GM21529 (cell line): ENCODE measurements at regions not wholly inside any gene's neighbourhood (a gene's known extent, or its start where the extent isn't known, plus 50 kb on each side); places are given as distances from the start of the nearest gene placed in this dataset.

Source experiments
- ATAC-seq: cut with Tn5 transposase; IDR thresholded peaks from one replicate; pipeline ENCODE4 v1.9.1; 2021; ENCODE audit not compliant: unreplicated experiment

DNA sequence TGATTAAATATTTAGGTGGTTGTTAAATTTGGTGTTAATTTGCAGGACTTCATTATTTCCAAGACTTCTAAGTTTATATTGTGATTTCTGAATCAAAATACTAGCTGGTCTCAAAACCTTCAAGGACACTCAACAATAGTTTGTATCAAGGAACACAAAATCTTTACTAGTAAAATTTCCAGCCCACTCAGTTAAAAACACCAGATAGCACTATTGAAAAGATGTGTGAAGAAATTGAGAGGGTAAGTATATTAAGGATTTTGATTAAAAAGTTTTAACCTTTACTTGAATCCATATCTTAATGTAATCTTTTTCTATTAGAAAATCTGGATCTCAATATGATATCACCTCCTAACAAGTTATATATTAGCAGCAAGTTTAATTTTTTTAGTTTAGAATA, 89.3 kb upstream of the UGT8 start:
- no peak for ATAC-seq

DNA sequence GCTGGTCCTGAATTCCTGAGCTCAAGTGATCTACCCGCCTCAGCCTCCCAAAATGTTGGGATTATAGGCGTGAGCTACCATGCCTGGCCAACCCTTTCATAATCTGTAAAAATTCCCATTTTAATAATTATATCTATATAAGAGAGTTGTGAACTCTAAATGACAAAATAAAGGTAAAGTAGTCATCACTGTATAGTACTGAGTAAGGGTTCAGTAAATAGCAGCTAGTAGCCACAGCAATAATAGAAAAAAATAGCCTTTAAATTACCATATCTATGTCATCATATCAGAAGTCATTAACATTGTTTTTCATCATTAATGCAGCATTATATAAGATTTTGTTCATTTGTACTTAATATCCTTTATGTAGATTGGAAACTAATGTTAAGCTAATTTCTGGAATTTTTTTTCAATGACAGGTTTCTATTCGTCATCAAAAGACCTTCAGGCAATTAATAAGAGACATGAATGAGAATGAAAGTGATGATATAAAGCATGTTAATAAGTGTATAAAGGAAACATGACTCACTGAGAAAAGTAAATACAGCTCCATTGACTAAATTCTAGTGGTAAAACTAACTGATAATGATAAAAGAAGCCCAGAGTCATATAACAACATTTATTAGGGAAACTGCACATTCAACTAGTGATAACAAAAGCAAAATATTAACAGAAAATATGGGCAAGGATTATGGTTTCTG, 85.9 kb upstream of the UGT8 start:
- ATAC-seq, result no peak

DNA sequence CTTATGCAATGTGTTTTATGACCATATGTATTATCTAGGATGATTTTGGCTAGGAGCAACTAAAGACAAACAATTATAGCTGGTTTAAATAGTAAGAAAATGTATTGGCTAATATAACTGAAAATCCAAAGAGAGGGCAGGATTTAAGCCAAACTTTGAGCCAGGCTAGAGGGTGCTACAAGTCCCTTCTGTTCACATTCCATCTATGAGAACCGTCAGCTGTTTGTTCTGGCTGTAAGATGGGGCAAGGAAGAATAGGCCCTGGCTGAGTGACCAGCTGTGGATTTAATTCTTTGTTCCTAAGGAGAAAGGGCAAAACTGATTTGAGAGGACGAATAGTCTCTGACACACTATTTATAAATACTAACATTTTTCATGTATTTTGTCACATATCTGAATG, 79.2 kb upstream of the UGT8 start:
- no peak for ATAC-seq

DNA sequence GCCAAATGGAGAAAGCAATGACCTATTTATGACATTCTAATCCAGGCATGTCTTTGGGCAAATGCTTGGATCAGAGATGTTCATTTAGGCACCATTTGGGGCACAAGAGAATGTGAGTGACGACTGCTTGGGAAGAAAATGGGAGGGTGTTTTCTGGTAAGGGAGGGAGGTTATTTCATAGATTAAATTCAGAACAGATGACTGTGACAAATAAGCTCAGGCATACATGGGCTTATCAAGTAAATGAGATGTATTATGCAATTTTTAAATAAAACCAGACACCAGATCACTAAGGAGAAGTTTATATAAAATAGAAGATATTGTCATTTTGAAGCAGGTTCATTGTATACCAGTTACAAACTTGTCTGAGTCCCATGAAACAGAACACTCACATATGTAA, 71.4 kb upstream of the UGT8 start:
- no peak for ATAC-seq

DNA sequence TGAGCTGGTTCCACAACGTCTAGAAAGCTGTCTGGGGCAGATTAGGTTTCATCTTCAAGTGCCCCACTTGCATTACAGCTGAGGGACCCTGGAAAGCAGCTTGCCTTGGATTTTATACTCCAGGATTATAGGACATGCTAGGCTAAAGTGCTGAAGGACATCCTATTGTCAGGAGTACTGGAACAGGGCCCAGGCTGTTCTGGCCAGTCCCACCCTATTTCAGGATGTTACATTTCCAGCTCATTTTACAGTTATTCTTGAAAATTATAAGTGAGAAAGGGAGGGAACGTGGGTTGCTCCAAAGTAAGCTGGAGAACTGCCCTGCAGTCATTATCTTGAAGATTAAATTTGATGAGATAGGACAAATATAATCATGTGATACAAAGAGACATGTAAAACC, 71.0 kb upstream of the UGT8 start:
- no peak for ATAC-seq

DNA sequence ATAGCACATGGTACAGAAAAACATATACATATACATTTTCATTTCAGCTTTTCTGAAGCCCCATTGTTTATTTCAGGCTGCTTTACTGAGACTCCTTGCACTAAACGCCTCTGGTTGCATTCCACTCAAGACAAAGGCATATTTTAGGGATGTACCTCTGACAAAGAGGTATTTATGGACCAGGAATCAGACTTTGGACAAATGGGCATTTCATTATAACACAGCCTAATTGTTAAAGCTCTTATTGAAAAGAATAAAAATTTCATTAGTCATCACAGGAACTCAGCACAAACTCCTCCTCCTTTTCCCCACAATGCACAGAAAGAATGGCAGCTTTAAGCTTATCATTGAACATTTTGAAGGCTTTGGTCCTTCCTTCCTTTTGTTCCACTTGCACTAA, 62.9 kb upstream of the UGT8 start:
- ATAC-seq, result no peak

DNA sequence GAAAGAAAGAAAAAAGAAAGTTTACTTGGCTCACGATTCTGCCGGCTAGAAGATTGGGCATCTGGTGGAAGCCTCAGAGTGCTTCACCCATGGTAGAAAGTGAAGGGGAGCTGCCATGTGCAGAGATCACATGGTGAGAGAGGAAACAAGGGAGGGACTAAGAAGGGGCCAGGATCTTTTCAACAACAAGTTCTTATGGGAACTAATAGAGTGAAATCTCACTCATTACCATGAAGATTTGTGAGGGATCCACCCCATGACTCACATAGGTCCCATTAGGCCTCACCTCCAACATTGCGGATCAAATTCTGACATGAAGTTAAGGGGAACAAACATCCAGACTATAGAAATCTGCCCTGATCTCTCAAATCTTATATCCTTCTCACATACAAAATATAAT, 61.3 kb upstream of the UGT8 start:
- no peak for ATAC-seq

DNA sequence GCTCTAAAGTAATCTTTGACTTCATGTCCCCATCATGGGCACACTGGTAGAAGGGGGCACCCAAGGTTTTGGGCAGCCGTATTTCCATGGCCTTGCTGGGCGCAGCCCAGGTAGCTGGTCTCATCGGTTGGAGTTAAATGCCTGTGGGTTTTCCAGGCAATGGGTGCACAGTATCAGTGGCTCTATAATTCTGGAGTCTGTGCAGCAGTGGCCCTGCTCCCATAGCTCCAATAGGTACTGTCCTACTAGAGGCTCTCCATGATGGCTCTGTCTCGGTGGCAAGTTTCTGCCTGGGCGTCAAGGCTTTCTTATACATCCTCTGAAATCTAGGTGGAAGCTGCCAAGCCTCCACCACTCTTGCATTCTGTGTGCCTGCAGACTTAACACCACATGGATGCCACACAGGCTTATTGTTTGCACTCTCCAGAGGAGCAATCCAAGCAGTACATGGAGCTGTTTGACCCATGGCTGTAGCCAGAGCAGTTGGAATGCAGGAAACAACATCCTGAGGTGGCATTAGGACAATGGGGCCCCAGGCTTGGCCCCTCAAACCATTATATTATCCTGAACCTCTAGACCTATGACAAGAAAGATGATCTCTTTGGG, 60.5 kb upstream of the UGT8 start:
- no peak for ATAC-seq

DNA sequence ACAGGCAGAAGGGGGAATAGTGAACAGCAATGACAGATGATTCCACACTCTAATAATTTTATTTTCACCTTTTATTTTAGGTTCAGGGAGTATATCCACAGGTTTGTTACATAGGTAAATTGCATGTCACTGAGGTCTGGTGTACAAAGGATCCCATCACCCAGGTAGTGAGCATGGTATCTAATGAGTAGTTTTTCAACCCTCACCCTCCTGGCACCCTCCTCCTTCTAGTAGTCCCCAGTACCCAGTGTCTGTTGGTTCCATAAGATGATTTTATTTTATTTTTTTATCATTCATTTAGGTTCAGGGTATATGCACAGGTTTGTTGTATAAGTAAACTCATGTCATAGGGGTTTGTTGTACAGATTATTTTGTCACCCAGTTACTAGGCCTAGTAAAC, 58.6 kb upstream of the UGT8 start:
- ATAC-seq, result no peak

DNA sequence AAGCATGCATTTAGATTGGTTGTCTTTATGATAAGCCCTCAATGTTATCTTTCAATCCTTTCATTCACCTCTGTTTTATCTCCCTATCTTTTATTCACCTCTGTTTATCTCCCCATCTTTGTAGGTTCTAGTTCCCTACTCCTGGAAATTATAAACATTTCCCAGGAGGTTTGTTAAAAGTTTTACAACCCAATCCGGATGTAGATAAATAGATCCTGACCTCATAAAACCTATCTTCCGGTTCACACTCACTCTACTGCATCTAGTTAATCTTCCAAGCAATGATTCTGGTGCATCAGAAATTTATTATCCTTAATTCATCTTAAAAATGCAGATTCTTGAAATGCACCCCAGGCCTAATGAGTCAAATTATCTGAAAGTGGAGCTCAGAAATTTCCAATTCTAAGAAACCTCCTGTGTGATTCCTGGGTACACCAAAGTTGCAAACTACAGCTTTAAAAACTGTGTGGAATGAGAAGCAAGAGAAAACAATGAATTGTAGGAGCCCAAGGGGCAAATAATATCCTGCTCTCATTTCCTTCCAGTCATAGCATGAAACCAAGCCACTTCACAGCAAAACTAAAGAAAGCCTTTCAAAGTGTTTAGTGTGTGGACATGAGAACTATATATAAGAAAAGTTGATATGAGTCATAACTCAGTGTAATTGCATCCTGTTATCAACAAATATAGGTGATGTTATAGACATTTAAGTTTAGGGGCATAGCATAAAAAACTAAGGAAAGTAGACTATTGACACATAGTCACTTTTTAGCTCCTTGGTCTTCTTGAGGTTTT, 51.1 kb upstream of the UGT8 start:
- ATAC-seq, result peak; percentile 41
